Left lung (tissue), 4 donors: ENCODE measurements at regions not wholly inside any gene's neighbourhood (a gene's known extent, or its start where the extent isn't known, plus 50 kb on each side); places are given as distances from the start of the nearest gene placed in this dataset.

Source experiments
- ATAC-seq: fragments of 200-7000 bp; cut with Tn5 transposase; one replicate; pipeline ENCODE4 v1.9.1; 2020; ENCODE audit warnings: moderate library complexity
- DNase-seq, 4 donors: peaks; one replicate each; pipeline ENCODE4 v3.0.0-alpha.2; 2013 to 2020
- H3K27ac ChIP-seq, 2 donors: fragments of 200-600 bp; sonication (generic) in 1 of 2; one replicate each; pipeline versions ENCODE4 v1.5.0 to v1.8.0; 2020 to 2021
- H3K27me3 ChIP-seq, 2 donors: fragments of 200-600 bp; sonication (generic) in 1 of 2; one replicate each; pipeline versions ENCODE4 v1.5.0 to v1.8.0; 2020 to 2021
- H3K36me3 ChIP-seq, 2 donors: fragments of 200-600 bp; sonication (generic) in 1 of 2; one replicate each; pipeline versions ENCODE4 v1.5.0 to v1.8.0; 2020 to 2021
- H3K4me1 ChIP-seq, 2 donors: fragments of 200-600 bp; one replicate each; pipeline ENCODE4 v1.8.0; 2021
- H3K4me3 ChIP-seq, 2 donors: fragments of 200-600 bp; sonication (generic) in 1 of 2; one replicate each; pipeline versions ENCODE4 v1.5.0 to v1.8.0; 2020 to 2021; ENCODE audit warnings: mild to moderate bottlenecking in 1 of 2
- H3K9me3 ChIP-seq, 2 donors: fragments of 200-600 bp; sonication (generic) in 1 of 2; one replicate each; pipeline versions ENCODE4 v1.5.0 to v1.8.0; 2020 to 2021
- intact Hi-C, 2 donors: fragments of 100-400 bp; cut with DNase I; formaldehyde crosslinking; loops; one replicate each; pipeline versions ENCODE4 v1.11.2 to v1.14.2; 2022
- TF ChIP-seq, protein P1 (sequence below), 2 donors: fragments of 200-600 bp; sonication (generic) in 1 of 2; IDR thresholded peaks; one replicate each; pipeline versions ENCODE4 v1.5.0 to v1.8.0; 2021; ENCODE audit warnings: antibody characterized with exemption in 2 of 2
- donor health status: DM: no; HTN: yes; CAD: no.
- donor health status: DM: no; HTN: no; CAD: no.

DNA sequence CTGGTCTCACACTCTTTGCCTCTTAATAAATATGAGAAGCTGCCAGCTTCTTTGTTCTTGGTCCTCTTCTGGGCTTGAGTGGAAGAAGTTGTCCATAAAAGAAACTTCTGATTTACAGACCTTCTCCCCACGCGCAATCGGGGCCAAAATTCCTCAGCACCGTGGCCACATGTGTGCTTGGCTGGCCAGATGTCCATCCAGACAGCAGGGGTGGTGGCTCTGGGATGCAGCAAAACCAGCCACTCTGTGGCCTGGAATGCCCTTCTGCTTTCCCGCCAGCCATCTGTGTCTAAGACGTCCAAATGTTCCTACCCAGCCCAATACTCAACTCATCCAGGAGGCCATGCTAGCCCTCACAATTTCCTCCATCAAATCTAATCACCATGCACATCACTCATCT is 250.8 kb downstream of the EN1 start:
- intact Hi-C loops, result no loop called here
- ATAC-seq, result no peak
- Histone ChIP-seq H3K36me3 (no peaks in the 10 kb centered on the region), H3K9me3 (peaks cover 0 to 8% of the 10 kb centered on the region in 2 donors), H3K27ac (no peak overlapping the region), H3K27me3 (no peaks in the 10 kb centered on the region), H3K4me3 (no peak overlapping the region), H3K4me1 (no peaks in the 10 kb centered on the region)
- TF ChIP-seq, protein P1, sequence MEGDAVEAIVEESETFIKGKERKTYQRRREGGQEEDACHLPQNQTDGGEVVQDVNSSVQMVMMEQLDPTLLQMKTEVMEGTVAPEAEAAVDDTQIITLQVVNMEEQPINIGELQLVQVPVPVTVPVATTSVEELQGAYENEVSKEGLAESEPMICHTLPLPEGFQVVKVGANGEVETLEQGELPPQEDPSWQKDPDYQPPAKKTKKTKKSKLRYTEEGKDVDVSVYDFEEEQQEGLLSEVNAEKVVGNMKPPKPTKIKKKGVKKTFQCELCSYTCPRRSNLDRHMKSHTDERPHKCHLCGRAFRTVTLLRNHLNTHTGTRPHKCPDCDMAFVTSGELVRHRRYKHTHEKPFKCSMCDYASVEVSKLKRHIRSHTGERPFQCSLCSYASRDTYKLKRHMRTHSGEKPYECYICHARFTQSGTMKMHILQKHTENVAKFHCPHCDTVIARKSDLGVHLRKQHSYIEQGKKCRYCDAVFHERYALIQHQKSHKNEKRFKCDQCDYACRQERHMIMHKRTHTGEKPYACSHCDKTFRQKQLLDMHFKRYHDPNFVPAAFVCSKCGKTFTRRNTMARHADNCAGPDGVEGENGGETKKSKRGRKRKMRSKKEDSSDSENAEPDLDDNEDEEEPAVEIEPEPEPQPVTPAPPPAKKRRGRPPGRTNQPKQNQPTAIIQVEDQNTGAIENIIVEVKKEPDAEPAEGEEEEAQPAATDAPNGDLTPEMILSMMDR (IDR thresholded peaks at IDR 0.05), result no peak
- DNase-seq, result no peak

DNA sequence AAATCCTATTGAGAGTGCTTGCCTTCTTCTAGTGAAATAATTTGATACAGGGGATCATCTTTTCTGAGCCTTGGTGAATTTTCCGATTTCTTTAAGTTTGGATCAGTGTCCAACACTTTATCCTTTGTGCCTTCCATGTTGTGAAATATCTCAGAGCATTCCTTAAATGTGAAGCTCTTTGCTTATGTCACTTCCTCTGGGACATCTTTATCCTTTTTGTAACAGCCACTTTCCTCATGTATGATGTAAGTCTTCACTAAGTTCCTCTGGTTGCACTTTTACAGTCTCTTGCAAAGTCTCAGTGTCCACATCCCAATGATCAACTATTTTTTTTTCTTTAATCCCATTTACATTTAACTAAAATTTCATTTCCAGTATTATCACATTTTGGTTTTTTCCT is 254.2 kb downstream of the EN1 start:
- Histone ChIP-seq H3K4me3 (no peak overlapping the region), H3K4me1 (no peaks in the 10 kb centered on the region), H3K9me3 (no peaks in the 10 kb centered on the region), H3K27ac (no peak overlapping the region), H3K36me3 (no peaks in the 10 kb centered on the region), H3K27me3 (no peaks in the 10 kb centered on the region)
- no peak for ATAC-seq
- intact Hi-C loops, result no loop called here
- TF ChIP-seq, protein P1 (IDR thresholded peaks at IDR 0.05), result no peak
- no peak for DNase-seq

DNA sequence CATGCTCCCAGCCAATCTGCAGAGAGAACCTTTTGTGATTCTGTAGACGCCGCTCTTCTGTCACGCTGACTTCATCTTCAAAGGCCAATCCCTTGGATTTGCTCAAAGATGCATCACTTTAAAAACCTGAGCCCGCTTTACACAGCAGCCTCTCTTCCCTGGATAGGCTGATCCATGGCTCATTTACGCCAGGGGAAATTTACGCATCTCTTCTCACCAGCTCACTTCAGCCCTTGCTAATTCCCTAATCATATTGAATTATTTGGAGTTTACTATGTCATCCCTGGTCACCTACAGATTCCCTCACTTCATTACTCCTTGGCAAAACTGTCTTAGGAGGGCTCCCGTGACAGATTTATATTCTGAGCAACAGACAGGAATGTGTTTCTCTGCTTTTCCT is 256.2 kb downstream of the EN1 start:
- H3K4me1 ChIP-seq, result no peaks in the 10 kb centered on the region
- no peak overlapping the region for H3K4me3 ChIP-seq
- intact Hi-C loops, result no loop called here
- TF ChIP-seq, protein P1 (IDR thresholded peaks at IDR 0.05), result no peak
- no peaks in the 10 kb centered on the region for H3K9me3 ChIP-seq
- H3K36me3 ChIP-seq, result no peaks in the 10 kb centered on the region
- H3K27ac ChIP-seq, result no peak overlapping the region
- DNase-seq (no peak), ATAC-seq (no peak)
- H3K27me3 ChIP-seq, result no peaks in the 10 kb centered on the region

DNA sequence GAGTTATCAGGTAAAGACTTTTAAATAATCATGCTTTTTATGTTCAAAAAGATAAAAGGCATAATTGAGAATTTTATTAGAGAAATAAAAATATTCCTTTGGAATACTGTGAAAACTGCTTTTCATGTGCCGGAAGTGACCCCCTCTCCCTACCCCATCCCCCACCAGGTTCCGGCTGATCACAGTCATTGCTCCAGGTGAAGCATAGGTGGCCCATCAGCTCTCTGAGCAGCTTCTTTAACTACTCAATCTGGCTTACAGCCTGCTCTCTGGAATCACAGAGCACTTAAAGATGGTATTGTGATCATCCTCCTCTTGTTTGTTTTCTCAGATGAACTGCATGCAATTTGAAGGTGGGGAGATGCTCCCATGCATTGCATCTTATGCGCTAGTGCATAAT is 257.7 kb downstream of the EN1 start:
- Histone ChIP-seq H3K36me3 (no peaks in the 10 kb centered on the region), H3K27ac (no peak overlapping the region), H3K4me1 (no peaks in the 10 kb centered on the region), H3K4me3 (no peak overlapping the region), H3K27me3 (no peaks in the 10 kb centered on the region), H3K9me3 (no peaks in the 10 kb centered on the region)
- ATAC-seq (no peak), DNase-seq (no peak)
- intact Hi-C loops, result no loop called here
- TF ChIP-seq, protein P1 (IDR thresholded peaks at IDR 0.05), result no peak

DNA sequence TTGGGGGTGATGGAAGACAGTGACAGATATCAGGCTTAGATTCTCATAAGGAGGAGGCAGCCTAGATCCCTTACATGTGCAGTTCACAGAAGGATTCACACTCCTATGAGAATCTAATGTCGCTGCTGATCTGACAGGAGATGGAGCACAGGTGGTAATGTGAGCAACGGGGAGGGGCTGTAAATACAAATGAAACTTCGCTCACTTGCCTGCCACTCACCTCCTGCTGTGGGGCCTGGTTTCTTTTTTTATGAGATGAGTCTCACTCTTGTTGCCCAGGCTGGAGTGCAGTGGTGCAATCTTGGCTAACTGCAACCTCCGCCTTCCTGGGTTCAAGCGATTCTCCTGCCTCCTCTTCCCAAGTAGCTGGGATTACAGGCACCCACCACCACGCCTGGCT is 258.6 kb downstream of the EN1 start:
- Histone ChIP-seq H3K4me1 (no peaks in the 10 kb centered on the region), H3K4me3 (no peak overlapping the region), H3K9me3 (no peaks in the 10 kb centered on the region), H3K27me3 (no peaks in the 10 kb centered on the region), H3K27ac (no peak overlapping the region), H3K36me3 (no peaks in the 10 kb centered on the region)
- DNase-seq, result no peak
- intact Hi-C loops, result no loop called here
- TF ChIP-seq, protein P1 (IDR thresholded peaks at IDR 0.05), result no peak
- no peak for ATAC-seq
